Neuronal stem cell (in vitro differentiated cells): ENCODE measurements at regions not wholly inside any gene's neighbourhood (a gene's known extent, or its start where the extent isn't known, plus 50 kb on each side); places are given as distances from the start of the nearest gene placed in this dataset.

Experiments
- DNase-seq: peaks from one replicate; pipeline ENCODE4 v3.0.0-alpha.2; 2013; ENCODE audit warnings: low spot score
- H2AFZ ChIP-seq: one replicate; pipeline ENCODE4 v1.6.1; 2013; ENCODE audit warnings: mild to moderate bottlenecking, low read length, inconsistent platforms
- H2AK5ac ChIP-seq: 2 replicates; pipeline ENCODE4 v1.6.1; 2013; ENCODE audit warnings: low read depth, mild to moderate bottlenecking, inconsistent platforms, low read length, moderate library complexity, mixed read lengths
- H2BK120ac ChIP-seq: 2 replicates; pipeline ENCODE4 v1.6.1; 2013; ENCODE audit warnings: low read depth, mild to moderate bottlenecking, inconsistent platforms, low read length, moderate library complexity, mixed read lengths
- H2BK12ac ChIP-seq: one replicate; pipeline ENCODE4 v1.6.1; 2013; ENCODE audit warnings: low read length, inconsistent platforms
- H2BK15ac ChIP-seq: 2 replicates; pipeline ENCODE4 v1.6.1; 2013; ENCODE audit warnings: mild to moderate bottlenecking, low read length, inconsistent platforms, mixed read lengths
- H2BK5ac ChIP-seq: one replicate; pipeline ENCODE4 v1.6.1; 2013; ENCODE audit warnings: inconsistent platforms, mild to moderate bottlenecking, low read length, moderate library complexity
- H3K14ac ChIP-seq: one replicate; pipeline ENCODE4 v1.6.1; 2013; ENCODE audit warnings: low read length, inconsistent platforms
- H3K18ac ChIP-seq: 2 replicates; pipeline ENCODE4 v1.6.1; 2013; ENCODE audit warnings: low read length, inconsistent platforms
- H3K23ac ChIP-seq: 2 replicates; pipeline ENCODE4 v1.6.1; 2013; ENCODE audit warnings: low read depth, mild to moderate bottlenecking, mixed read lengths, low read length, inconsistent platforms; ENCODE audit not compliant: poor library complexity
- H3K27ac ChIP-seq: replicated peaks from 3 replicates; pipeline ENCODE4 v1.5.1; 2013; ENCODE audit warnings: low read length, inconsistent platforms
- H3K27me3 ChIP-seq, 3 experiments: 2 replicates each; pipeline ENCODE4 v1.6.1; 2013; ENCODE audit warnings: low read length in 3 of 3, mild to moderate bottlenecking in 2 of 3, inconsistent platforms in 1 of 3, low read depth in 1 of 3, mixed read lengths in 1 of 3, moderate library complexity in 1 of 3; ENCODE audit not compliant: control insufficient read depth in 3 of 3, insufficient read depth in 3 of 3
- H3K36me3 ChIP-seq, 2 donors: replicated peaks in 1 of 2; 2 replicates each; pipeline ENCODE4 v1.6.1; 2013; ENCODE audit warnings: low read length in 2 of 2; ENCODE audit not compliant: control insufficient read depth in 2 of 2, insufficient read depth in 2 of 2
- H3K4ac ChIP-seq: 2 replicates; pipeline ENCODE4 v1.6.1; 2013; ENCODE audit warnings: inconsistent platforms, mild to moderate bottlenecking, low read length, moderate library complexity
- H3K4me1 ChIP-seq, 2 donors: 1 replicate in 1 of 2; 2 replicates in 1 of 2; pipeline ENCODE4 v1.6.1; 2013; ENCODE audit warnings: low read length in 2 of 2, low read depth in 1 of 2; ENCODE audit not compliant: control insufficient read depth in 2 of 2, insufficient read depth in 1 of 2
- H3K4me2 ChIP-seq: one replicate; pipeline ENCODE4 v1.6.1; 2013; ENCODE audit warnings: mild to moderate bottlenecking, low read length, inconsistent platforms; ENCODE audit not compliant: insufficient read depth, poor library complexity, severe bottlenecking
- H3K4me3 ChIP-seq, 2 donors: 2 replicates each; pipeline ENCODE4 v1.5.1; 2013; ENCODE audit warnings: low read length in 2 of 2, mild to moderate bottlenecking in 2 of 2, inconsistent platforms in 1 of 2, moderate library complexity in 1 of 2
- H3K79me1 ChIP-seq: one replicate; pipeline ENCODE4 v1.6.1; 2013; ENCODE audit warnings: low read depth, mild to moderate bottlenecking, inconsistent platforms, low read length, moderate library complexity
- H3K9ac ChIP-seq: one replicate; pipeline ENCODE4 v1.6.1; 2013; ENCODE audit warnings: mild to moderate bottlenecking, low read depth, low read length, inconsistent platforms; ENCODE audit not compliant: poor library complexity
- H3K9me3 ChIP-seq, 2 donors: replicated peaks in 1 of 2; 2 replicates each; pipeline versions ENCODE3 to v1.6.1; 2013; ENCODE audit warnings: low read length in 2 of 2, mild to moderate bottlenecking in 2 of 2, inconsistent platforms in 1 of 2, low read depth in 1 of 2, mixed read lengths in 1 of 2, moderate library complexity in 1 of 2; ENCODE audit not compliant: control insufficient read depth in 2 of 2, insufficient read depth in 1 of 2
- H4K8ac ChIP-seq: one replicate; pipeline ENCODE4 v1.6.1; 2013; ENCODE audit warnings: low read depth, mild to moderate bottlenecking, inconsistent platforms, low read length, moderate library complexity
- H4K91ac ChIP-seq: one replicate; pipeline ENCODE4 v1.6.1; 2013; ENCODE audit warnings: low read length, low read depth, mild to moderate bottlenecking, inconsistent platforms; ENCODE audit not compliant: poor library complexity
- WGBS, 2 donors: extraction: QIAGEN DNeasy Blood & Tissue Kit; methylation state at CpG; one replicate each; pipeline ENCODE4 v1.1.7; 2013; ENCODE audit warnings: missing lambda C conversion rate in 2 of 2, mixed read lengths in 1 of 2; ENCODE audit not compliant: insufficient read length in 2 of 2, insufficient replicate concordance in 1 of 2; ENCODE audit errors: extremely low coverage in 2 of 2; 5-methylcytosine and 5-hydroxymethylcytosine counted together

GRCh38 chr10:131587976-131588680, 276.6 kb upstream of the TCERG1L start:
- Histone ChIP-seq H2BK120ac (peak overlapping the region; percentile 67), H3K36me3 (no peaks in the 10 kb centered on the region), H3K79me1 (no peaks in the 10 kb centered on the region), H4K8ac (peak overlapping the region; percentile 0), H2BK12ac (no peak overlapping the region), H2BK5ac (no peak overlapping the region), H3K14ac (no peak overlapping the region), H3K4me2 (no peak overlapping the region), H2AFZ (no peak overlapping the region), H3K9ac (no peak overlapping the region), H3K27me3 (no peaks in the 10 kb centered on the region), H3K4me3 (no peak overlapping the region), H3K4ac (no peak overlapping the region), H3K27ac (no peak overlapping the region), H3K18ac (peak overlapping the region; percentile 91), H3K4me1 (peaks cover 0 to 4% of the 10 kb centered on the region in 2 donors), H2AK5ac (peak overlapping the region; percentile 90), H2BK15ac (peak overlapping the region; percentile 85), H4K91ac (no peak overlapping the region), H3K9me3 (no peaks in the 10 kb centered on the region), H3K23ac (peak overlapping the region; percentile 17)
- WGBS, 2 donors, result no CpG with 5 or more reads among the region's 11 CpGs
- no peak for DNase-seq

DNA sequence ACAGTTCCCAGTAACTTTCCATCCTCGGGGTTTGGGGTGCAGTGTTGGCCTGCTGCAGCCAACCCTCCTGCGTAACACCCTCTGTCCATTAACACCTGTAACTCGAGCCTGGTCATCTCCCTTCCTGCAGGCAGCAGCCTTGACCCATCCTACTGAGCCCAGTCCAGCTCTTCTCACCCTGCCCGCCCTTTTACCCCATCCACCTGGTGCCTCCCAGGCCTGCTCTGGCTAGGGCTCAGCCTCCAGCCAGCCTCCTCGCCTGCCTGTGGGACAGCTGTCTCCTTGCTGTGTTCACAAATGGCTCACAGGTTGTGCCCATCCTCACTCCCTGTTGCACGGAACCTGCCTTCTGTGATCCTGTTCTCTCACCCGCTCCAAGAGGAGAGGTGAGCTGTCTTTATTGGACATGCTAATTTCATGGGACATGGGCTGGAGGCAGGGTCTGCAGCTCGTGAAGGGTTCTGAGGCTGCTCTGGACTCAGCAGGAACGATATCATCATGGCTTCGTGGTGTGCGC, 277.2 kb upstream of the TCERG1L start:
- H3K4ac ChIP-seq, result no peak overlapping the region
- H3K27me3 ChIP-seq, result no peaks in the 10 kb centered on the region
- no peaks in the 10 kb centered on the region for H3K79me1 ChIP-seq
- H3K4me3 ChIP-seq, result peak overlapping the region in 1 of 2 donors; percentile 16
- no peak overlapping the region for H3K9ac ChIP-seq
- peak overlapping the region; percentile 85 for H2BK15ac ChIP-seq
- no peak overlapping the region for H4K8ac ChIP-seq
- WGBS, 2 donors, result no CpG with 5 or more reads among the region's 11 CpGs
- no peak overlapping the region for H4K91ac ChIP-seq
- H2AK5ac ChIP-seq, result peak overlapping the region; percentile 90
- no peak overlapping the region for H2BK5ac ChIP-seq
- H3K18ac ChIP-seq, result peak overlapping the region; percentile 91
- H2BK120ac ChIP-seq, result peak overlapping the region; percentile 67
- H3K9me3 ChIP-seq, result no peaks in the 10 kb centered on the region
- H2BK12ac ChIP-seq, result no peak overlapping the region
- no peaks in the 10 kb centered on the region for H3K36me3 ChIP-seq
- H3K14ac ChIP-seq, result no peak overlapping the region
- no peak for DNase-seq
- H3K23ac ChIP-seq, result peak overlapping the region; percentile 17
- no peak overlapping the region for H2AFZ ChIP-seq
- peaks cover 0 to 4% of the 10 kb centered on the region in 2 donors for H3K4me1 ChIP-seq
- H3K27ac ChIP-seq, result no peak overlapping the region
- no peak overlapping the region for H3K4me2 ChIP-seq

DNA sequence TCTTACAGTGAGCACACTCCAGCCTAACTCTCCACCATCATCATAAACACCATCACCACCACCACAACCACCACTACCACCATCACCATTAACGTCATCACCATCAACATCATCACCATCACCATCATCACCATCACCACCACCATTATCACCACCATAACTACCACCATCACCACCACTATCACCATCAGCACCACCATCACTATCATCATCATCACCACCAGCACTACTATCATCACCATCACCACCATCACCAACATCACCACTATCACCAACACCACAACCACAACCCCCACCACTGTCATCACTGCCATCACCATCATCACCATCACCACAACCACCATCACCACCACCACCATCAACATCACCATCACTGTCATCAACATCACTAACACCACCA, 279.0 kb upstream of the TCERG1L start:
- no peak overlapping the region for H4K8ac ChIP-seq
- peak overlapping the region; percentile 60 for H3K9ac ChIP-seq
- H3K18ac ChIP-seq, result no peak overlapping the region
- DNase-seq, result no peak
- no peaks in the 10 kb centered on the region for H3K9me3 ChIP-seq
- H2BK120ac ChIP-seq, result no peak overlapping the region
- H2BK12ac ChIP-seq, result no peak overlapping the region
- H3K27me3 ChIP-seq, result no peaks in the 10 kb centered on the region
- no peak overlapping the region for H2BK15ac ChIP-seq
- H2BK5ac ChIP-seq, result no peak overlapping the region
- H3K23ac ChIP-seq, result no peak overlapping the region
- H2AK5ac ChIP-seq, result no peak overlapping the region
- H3K4ac ChIP-seq, result no peak overlapping the region
- no peaks in the 10 kb centered on the region for H3K79me1 ChIP-seq
- H3K36me3 ChIP-seq, result no peaks in the 10 kb centered on the region
- H3K14ac ChIP-seq, result peak overlapping the region; percentile 57
- no peak overlapping the region for H2AFZ ChIP-seq
- H3K4me2 ChIP-seq, result no peak overlapping the region
- no peak overlapping the region for H4K91ac ChIP-seq
- 100% methylated on average over 1 of the region's 1 CpG; no CpG with 5 or more reads in 1 of the 2 donors for WGBS, 2 donors
- no peak overlapping the region for H3K27ac ChIP-seq
- H3K4me1 ChIP-seq, result peaks cover 0 to 4% of the 10 kb centered on the region in 2 donors
- H3K4me3 ChIP-seq, result peak overlapping the region in 1 of 2 donors; percentile 46

DNA sequence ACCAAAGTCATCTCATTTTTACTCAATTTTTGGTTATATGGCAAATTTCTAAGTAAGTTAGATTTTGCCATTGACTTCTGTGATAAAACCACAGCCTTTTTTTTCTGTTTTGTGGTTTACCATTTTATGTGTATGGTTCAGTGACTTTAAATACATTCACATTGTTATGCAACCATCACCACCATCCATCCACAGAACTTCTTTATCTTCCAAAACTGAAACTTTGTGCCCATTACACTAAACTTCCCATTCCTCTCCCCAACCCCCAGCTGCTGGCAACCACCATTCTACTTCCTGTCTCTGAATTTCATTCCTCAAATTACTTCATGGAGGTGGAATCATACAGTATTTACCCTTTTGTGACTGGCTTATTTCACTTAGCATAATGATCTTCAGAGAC, 280.4 kb upstream of the TCERG1L start:
- no peak overlapping the region for H3K4me3 ChIP-seq
- H2BK15ac ChIP-seq, result no peak overlapping the region
- no peak overlapping the region for H4K91ac ChIP-seq
- no peaks in the 10 kb centered on the region for H3K9me3 ChIP-seq
- no peak overlapping the region for H3K4ac ChIP-seq
- H3K23ac ChIP-seq, result no peak overlapping the region
- no peak overlapping the region for H3K14ac ChIP-seq
- DNase-seq, result no peak
- H4K8ac ChIP-seq, result no peak overlapping the region
- H2BK12ac ChIP-seq, result no peak overlapping the region
- no peak overlapping the region for H3K9ac ChIP-seq
- H2AK5ac ChIP-seq, result no peak overlapping the region
- H2AFZ ChIP-seq, result no peak overlapping the region
- H3K36me3 ChIP-seq, result no peaks in the 10 kb centered on the region
- no peak overlapping the region for H3K4me2 ChIP-seq
- H3K27me3 ChIP-seq, result no peaks in the 10 kb centered on the region
- H3K4me1 ChIP-seq, result peaks cover 0 to 4% of the 10 kb centered on the region in 2 donors
- no peak overlapping the region for H2BK120ac ChIP-seq
- H3K18ac ChIP-seq, result no peak overlapping the region
- no peak overlapping the region for H3K27ac ChIP-seq
- no peaks in the 10 kb centered on the region for H3K79me1 ChIP-seq
- no peak overlapping the region for H2BK5ac ChIP-seq
